Stimulated activated CD8-positive, alpha-beta memory T cell treated with anti-CD3 and anti-CD28 coated beads, Interleukin-15, amount 100 ng/mL, for 48 hours (primary cell): ENCODE measurements at regions not wholly inside any gene's neighbourhood (a gene's known extent, or its start where the extent isn't known, plus 50 kb on each side); places are given as distances from the start of the nearest gene placed in this dataset.

Source experiments
- DNase-seq, 2 donors: peaks; one replicate each; pipeline ENCODE4 v3.0.0-alpha.2; 2020; ENCODE audit warnings: low read depth in 2 of 2

- no peak for DNase-seq
Observed at GRCh38 chr13:22495819-22496218, 685.0 kb upstream of the SGCG start.

GRCh38 chr13:22496803-22497508 is 683.8 kb upstream of the SGCG start:
- DNase-seq, result no peak

GRCh38 chr13:22497991-22498780 is 682.6 kb upstream of the SGCG start:
- no peak for DNase-seq

GRCh38 chr13:22499919-22500318 is 680.9 kb upstream of the SGCG start:
- no peak for DNase-seq

- no peak for DNase-seq
Observed at GRCh38 chr13:22505489-22505888, 675.3 kb upstream of the SGCG start.

- no peak for DNase-seq
Observed at GRCh38 chr13:22506096-22506691, 674.6 kb upstream of the SGCG start.

GRCh38 chr13:22517544-22517943 is 663.2 kb upstream of the SGCG start:
- DNase-seq, result no peak

GRCh38 chr13:22536851-22537250 is 643.9 kb upstream of the SGCG start:
- DNase-seq, result no peak

GRCh38 chr13:22538400-22538799 is 642.4 kb upstream of the SGCG start:
- no peak for DNase-seq

- DNase-seq, result no peak
Observed at GRCh38 chr13:22549126-22549525, 631.7 kb upstream of the SGCG start.

- DNase-seq, result no peak
Observed at GRCh38 chr13:22561581-22561980, 619.2 kb upstream of the SGCG start.

- DNase-seq, result no peak
Observed at GRCh38 chr13:22562116-22562515, 618.7 kb upstream of the SGCG start.

- no peak for DNase-seq
Observed at GRCh38 chr13:22563272-22563671, 617.5 kb upstream of the SGCG start.

GRCh38 chr13:22569811-22570210 is 611.0 kb upstream of the SGCG start:
- no peak for DNase-seq

- no peak for DNase-seq
Observed at GRCh38 chr13:22589880-22590279, 590.9 kb upstream of the SGCG start.

GRCh38 chr13:22592515-22592914 is 588.3 kb upstream of the SGCG start:
- no peak for DNase-seq

GRCh38 chr13:22594041-22594440 is 586.7 kb upstream of the SGCG start:
- DNase-seq, result no peak

GRCh38 chr13:22596171-22596863 is 584.5 kb upstream of the SGCG start:
- DNase-seq, result no peak

GRCh38 chr13:22599156-22599555 is 581.6 kb upstream of the SGCG start:
- DNase-seq, result no peak

- no peak for DNase-seq
Observed at GRCh38 chr13:22618002-22618401, 562.8 kb upstream of the SGCG start.

- no peak for DNase-seq
Observed at GRCh38 chr13:22625691-22626090, 555.1 kb upstream of the SGCG start.

- no peak for DNase-seq
Observed at GRCh38 chr13:22629374-22629773, 551.4 kb upstream of the SGCG start.
